Vagina (tissue), 2 donors: ENCODE measurements at regions not wholly inside any gene's neighbourhood (a gene's known extent, or its start where the extent isn't known, plus 50 kb on each side); places are given as distances from the start of the nearest gene placed in this dataset.
A peak's percentile ranks its signal among the peaks of the same experiment; 100 is the strongest.

Experiments
- DNase-seq, 2 donors: peaks; one replicate each; pipeline ENCODE4 v3.0.0-alpha.2; 2017; ENCODE audit errors: extremely low spot score in 2 of 2
- H3K27ac ChIP-seq: fragments of 200-600 bp; sonication (generic); one replicate; pipeline ENCODE4 v1.5.1; 2019
- H3K27me3 ChIP-seq: fragments of 200-600 bp; sonication (generic); one replicate; pipeline ENCODE4 v1.5.1; 2019
- H3K36me3 ChIP-seq, 2 donors: fragments of 200-600 bp; sonication (generic); one replicate each; pipeline ENCODE4 v1.5.1; 2017 to 2019
- H3K4me1 ChIP-seq: fragments of 200-600 bp; sonication (generic); one replicate; pipeline ENCODE4 v1.5.1; 2019
- H3K4me3 ChIP-seq, 2 donors: fragments of 200-600 bp; sonication (generic); 1 replicate in 1 of 2; 2 replicates in 1 of 2; pipeline ENCODE4 v1.5.1; 2016 to 2019
- H3K9me3 ChIP-seq: fragments of 200-600 bp; sonication (generic); one replicate; pipeline ENCODE4 v1.5.1; 2019
- CTCF ChIP-seq, 3 experiments: fragments of 450-650 bp in 2 of 3; fragments of 200-600 bp in 1 of 3; sonication (generic) in 1 of 3; IDR thresholded peaks; one replicate each; pipeline ENCODE4 v1.5.1; 2017 to 2019; ENCODE audit warnings: antibody characterized with exemption in 3 of 3, mild to moderate bottlenecking in 2 of 3, moderate library complexity in 2 of 3
- POLR2A ChIP-seq, 2 donors: fragments of 450-650 bp; IDR thresholded peaks; one replicate each; pipeline ENCODE4 v1.6.1; 2017; ENCODE audit warnings: antibody characterized with exemption in 2 of 2, mild to moderate bottlenecking in 2 of 2, moderate library complexity in 2 of 2
- POLR2AphosphoS5 ChIP-seq, 2 donors: sonication (generic); formaldehyde crosslinking; IDR thresholded peaks; one replicate each; pipeline ENCODE4 v1.9.0; 2017; ENCODE audit warnings: antibody characterized with exemption in 2 of 2, mild to moderate bottlenecking in 2 of 2, low read depth in 1 of 2; ENCODE audit not compliant: insufficient read depth in 1 of 2
- intact Hi-C: fragments of 100-400 bp; cut with DNase I; formaldehyde crosslinking; loops from one replicate; pipeline ENCODE4 v1.15.1; 2023

- Histone ChIP-seq H3K9me3 (no peaks in the 10 kb centered on the region), H3K4me1 (no peaks in the 10 kb centered on the region), H3K27me3 (no peaks in the 10 kb centered on the region), H3K27ac (no peak overlapping the region), H3K36me3 (no peaks in the 10 kb centered on the region), H3K4me3 (no peak overlapping the region)
- TF ChIP-seq POLR2AphosphoS5 (IDR thresholded peaks at IDR 0.05; ENCODE audit: insufficient read depth in 1 of 2, low read depth in 1 of 2) (no peak), POLR2A (IDR thresholded peaks at IDR 0.05) (no peak), CTCF (IDR thresholded peaks at IDR 0.05) (no peak)
- intact Hi-C loops = loop anchor here (5.0 kb wide), 1 partner anchor 1519 kb away; no protein-coding TSS in a partner anchor
- DNase-seq = no peak
Observed at GRCh38 chr1:200275816-200276453, 133.9 kb downstream of the ZNF281 start.

- Histone ChIP-seq H3K4me3 (no peak overlapping the region), H3K36me3 (no peaks in the 10 kb centered on the region), H3K4me1 (no peaks in the 10 kb centered on the region), H3K27ac (no peak overlapping the region), H3K27me3 (no peaks in the 10 kb centered on the region), H3K9me3 (no peaks in the 10 kb centered on the region)
- no peak for DNase-seq
- intact Hi-C loops = loop anchor here (5.0 kb wide), 1 partner anchor 1518 kb away; no protein-coding TSS in a partner anchor
- TF ChIP-seq POLR2AphosphoS5 (IDR thresholded peaks at IDR 0.05; ENCODE audit: insufficient read depth in 1 of 2, low read depth in 1 of 2) (no peak), CTCF (IDR thresholded peaks at IDR 0.05) (no peak), POLR2A (IDR thresholded peaks at IDR 0.05) (no peak)
Observed at GRCh38 chr1:200275415-200275814, 134.4 kb downstream of the ZNF281 start.

- H3K4me3 ChIP-seq = no peak overlapping the region
- DNase-seq = no peak
- H3K36me3 ChIP-seq = no peaks in the 10 kb centered on the region
- no peaks in the 10 kb centered on the region for H3K9me3 ChIP-seq
- H3K27ac ChIP-seq = no peak overlapping the region
- H3K27me3 ChIP-seq = no peaks in the 10 kb centered on the region
- no peaks in the 10 kb centered on the region for H3K4me1 ChIP-seq
- TF ChIP-seq POLR2A (IDR thresholded peaks at IDR 0.05) = no peak
- TF ChIP-seq CTCF (IDR thresholded peaks at IDR 0.05) = no peak
- no peak for TF ChIP-seq POLR2AphosphoS5 (IDR thresholded peaks at IDR 0.05; ENCODE audit: insufficient read depth in 1 of 2, low read depth in 1 of 2)
- intact Hi-C loops = no loop called here
Observed at GRCh38 chr1:200274116-200274515, 135.7 kb downstream of the ZNF281 start.

- TF ChIP-seq POLR2A (IDR thresholded peaks at IDR 0.05) = no peak
- H3K27me3 ChIP-seq = no peaks in the 10 kb centered on the region
- peak in 1 of 2 donors; percentile 49 for DNase-seq
- no peaks in the 10 kb centered on the region for H3K9me3 ChIP-seq
- H3K36me3 ChIP-seq = no peaks in the 10 kb centered on the region
- intact Hi-C loops = no loop called here
- H3K27ac ChIP-seq = no peak overlapping the region
- H3K4me3 ChIP-seq = no peak overlapping the region
- no peaks in the 10 kb centered on the region for H3K4me1 ChIP-seq
Observed at GRCh38 chr1:200272481-200273068, 137.3 kb downstream of the ZNF281 start.

- no peaks in the 10 kb centered on the region for H3K27me3 ChIP-seq
- no peaks in the 10 kb centered on the region for H3K9me3 ChIP-seq
- intact Hi-C loops = no loop called here
- H3K27ac ChIP-seq = no peak overlapping the region
- H3K4me1 ChIP-seq = no peaks in the 10 kb centered on the region
- no peaks in the 10 kb centered on the region for H3K36me3 ChIP-seq
- DNase-seq = peak in 1 of 2 donors; percentile 74
- TF ChIP-seq POLR2AphosphoS5 (IDR thresholded peaks at IDR 0.05; ENCODE audit: insufficient read depth in 1 of 2, low read depth in 1 of 2) (no peak), CTCF (IDR thresholded peaks at IDR 0.05) (no peak), POLR2A (IDR thresholded peaks at IDR 0.05) (no peak)
- no peak overlapping the region for H3K4me3 ChIP-seq
Observed at GRCh38 chr1:200269256-200269655, 140.6 kb downstream of the ZNF281 start.
